ENCODE measurements at regions not wholly inside any gene's neighbourhood (a gene's known extent, or its start where the extent isn't known, plus 50 kb on each side); places are given as distances from the start of the nearest gene placed in this dataset.

- Histone ChIP-seq H3K4me3 (ENCODE audit: low read depth in 1 of 3, low read length in 3 of 3) (peak overlapping the region in 1 of 3 donors; percentile 24), H3K4me1 (ENCODE audit: control insufficient read depth in 4 of 4, insufficient read depth in 4 of 4, low read length in 3 of 4) (peaks cover 2 to 33% (median 26%) of the 10 kb centered on the region in 4 donors), H3K27me3 (ENCODE audit: control insufficient read depth in 4 of 4, insufficient read depth in 4 of 4, low read length in 3 of 4) (no peaks in the 10 kb centered on the region), H3K27ac (ENCODE audit: low read depth in 1 of 2, low read length in 2 of 2) (peak overlapping the region; percentile 42 to 65), H3K9me3 (ENCODE audit: control insufficient read depth in 4 of 4, low read length in 3 of 4) (no peaks in the 10 kb centered on the region), H3K9ac (ENCODE audit: low read depth in 1 of 2, low read length in 2 of 2) (no peak overlapping the region), H3K36me3 (ENCODE audit: control insufficient read depth in 4 of 4, insufficient read depth in 3 of 4, low read depth in 1 of 4, low read length in 3 of 4) (no peaks in the 10 kb centered on the region)
- TF ChIP-seq RXRA (IDR thresholded peaks at IDR 0.05) (peak; percentile 76 to 88), ZBTB33 (IDR thresholded peaks at IDR 0.05) (peak; percentile 92), HNF4G (IDR thresholded peaks at IDR 0.05) (peak; percentile 100), REST (IDR thresholded peaks at IDR 0.05) (peak; percentile 65), CTCF (IDR thresholded peaks at IDR 0.05; ENCODE audit: low read depth, low read length, missing input control) (no peak), EGR1 (IDR thresholded peaks at IDR 0.05; ENCODE audit: low read depth in 2 of 2) (peak in 1 of 2 donors; percentile 58), SP1 (IDR thresholded peaks at IDR 0.05) (peak; percentile 79), HNF4A (conservative IDR thresholded peaks at IDR 0.05) (peak; percentile 100), JUND (IDR thresholded peaks at IDR 0.05) (peak; percentile 86 to 91), NR2F2 (IDR thresholded peaks at IDR 0.05) (peak; percentile 44), TAF1 (conservative IDR thresholded peaks at IDR 0.05) (no peak), FOXA1 (IDR thresholded peaks at IDR 0.05) (peak; percentile 67), RAD21 (IDR thresholded peaks at IDR 0.05) (peak; percentile 61 to 63), FOXA2 (IDR thresholded peaks at IDR 0.05) (peak; percentile 58), GABPA (IDR thresholded peaks at IDR 0.05 in 1 of 2, conservative IDR thresholded peaks at IDR 0.05 in 1 of 2) (peak in 1 of 2 donors; percentile 33), YY1 (IDR thresholded peaks at IDR 0.05) (peak; percentile 83), ATF3 (IDR thresholded peaks at IDR 0.05) (peak; percentile 65), MAX (IDR thresholded peaks at IDR 0.05) (peak; percentile 91)
- 25% methylated on average over 3 of the region's 3 CpGs for WGBS
- DNase-seq (ENCODE audit: low spot score), result no peak
Measured at GRCh38 chr12:61915420-61915819, 344.8 kb upstream of the USP15 start.
